Stimulated activated CD8-positive, alpha-beta memory T cell treated with anti-CD3 and anti-CD28 coated beads, Interleukin-12 subunit alpha, Interleukin-12 subunit beta, amount 100 ng/mL, for 24 hours (primary cell): ENCODE measurements at regions not wholly inside any gene's neighbourhood (a gene's known extent, or its start where the extent isn't known, plus 50 kb on each side); places are given as distances from the start of the nearest gene placed in this dataset.
"Not testable (repeated sequence)": the region's sequence is repeated elsewhere in the genome, so short reads cannot be mapped to it uniquely, and the experiment has no call there.

Source experiments
- DNase-seq: peaks from one replicate; pipeline ENCODE4 v3.0.0-alpha.2; 2020; ENCODE audit errors: extremely low read depth

DNA sequence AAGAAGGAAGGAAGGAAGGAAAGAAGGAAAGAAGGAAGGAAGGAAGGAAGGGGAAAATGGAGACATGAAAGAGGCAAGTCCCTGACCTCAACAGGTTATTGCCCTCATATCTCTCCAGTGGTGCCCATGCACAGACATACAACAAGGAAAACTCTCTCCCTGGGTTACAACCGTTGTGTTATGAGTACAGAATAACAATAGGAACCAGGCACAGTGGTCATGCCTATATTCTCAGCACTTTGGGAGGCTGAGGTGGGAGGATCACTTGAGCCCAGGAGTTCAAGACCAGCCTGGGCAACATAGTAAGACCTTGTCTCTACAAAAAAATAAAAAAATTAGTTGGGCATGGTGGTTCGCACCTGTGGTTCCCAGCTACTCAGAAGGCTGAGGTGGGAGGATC is 139.4 kb upstream of the HMGA2 start:
- no peak for DNase-seq

DNA sequence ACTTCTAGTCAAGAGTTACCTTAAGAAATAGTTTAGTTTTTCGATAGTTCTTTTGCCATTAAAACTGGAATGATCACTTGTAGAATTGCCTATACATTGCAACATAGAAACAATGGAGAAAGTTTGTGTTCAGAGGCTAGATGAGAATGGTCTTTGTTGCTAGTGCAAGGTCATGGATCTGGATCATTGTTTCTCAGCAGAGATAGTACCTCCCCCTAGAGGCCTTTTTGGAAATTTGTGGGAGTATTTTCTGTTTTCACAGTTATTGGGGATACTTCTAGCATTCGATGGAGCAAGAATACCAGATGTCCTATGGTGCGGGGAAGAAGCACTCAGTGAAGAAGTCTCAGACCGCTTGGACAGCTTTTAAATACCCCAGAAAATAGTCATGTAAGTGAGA is 138.8 kb upstream of the HMGA2 start:
- DNase-seq: no peak

DNA sequence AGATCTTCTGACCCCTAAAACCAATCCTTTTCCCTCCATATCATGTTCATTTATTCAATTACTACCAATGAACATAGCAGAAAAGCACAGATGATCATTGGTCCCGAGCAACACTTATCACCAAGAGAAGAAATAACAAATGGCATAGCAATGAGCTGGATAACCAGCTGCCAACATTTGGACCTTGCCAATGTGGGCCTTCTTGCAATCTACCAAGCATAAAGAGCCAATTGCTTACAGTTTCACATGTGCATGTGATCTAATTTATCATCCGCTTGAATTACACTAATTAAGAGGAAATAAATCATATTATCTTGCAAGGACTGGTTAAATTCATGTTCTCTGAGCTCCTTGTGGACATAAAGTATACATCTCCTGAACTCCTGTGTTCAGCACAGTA is 134.8 kb upstream of the HMGA2 start:
- DNase-seq: no peak

DNA sequence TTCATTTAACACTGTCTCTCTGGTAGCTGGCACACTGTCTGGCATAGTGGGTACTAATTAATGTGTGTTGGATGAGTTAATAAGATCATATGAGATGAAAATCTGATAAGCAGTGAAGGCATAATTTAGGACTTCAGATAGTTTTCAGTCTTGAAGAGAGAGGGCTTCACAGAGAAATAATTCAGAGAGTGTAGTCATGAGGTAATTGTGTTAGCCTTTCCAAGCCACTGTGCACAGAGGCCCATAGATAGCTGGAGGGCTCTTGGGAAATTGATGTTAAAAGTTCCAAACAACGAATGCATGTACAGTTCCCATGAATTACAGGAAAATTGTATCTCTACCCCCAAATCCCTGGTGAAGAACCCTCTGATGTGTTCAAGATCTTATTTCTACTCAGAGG is 133.8 kb upstream of the HMGA2 start:
- no peak for DNase-seq

DNA sequence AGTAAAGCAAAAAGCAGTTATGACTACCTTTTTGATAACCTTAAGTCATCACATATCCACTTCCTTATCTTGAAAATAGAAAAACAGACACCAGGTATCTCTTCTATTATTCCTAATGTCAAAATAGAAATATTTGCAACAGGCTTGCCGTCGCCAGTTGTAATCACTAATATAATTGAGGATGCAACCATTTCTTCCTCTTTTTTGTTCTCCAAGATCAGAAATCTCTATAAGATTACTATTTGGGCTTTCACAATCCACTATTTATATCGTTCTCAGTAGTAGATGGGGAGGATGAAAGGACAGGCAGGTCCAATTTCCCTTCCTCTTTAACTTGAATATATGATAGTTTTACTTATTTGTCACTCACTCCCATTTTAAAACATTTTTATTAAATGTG is 130.2 kb upstream of the HMGA2 start:
- DNase-seq: no peak

DNA sequence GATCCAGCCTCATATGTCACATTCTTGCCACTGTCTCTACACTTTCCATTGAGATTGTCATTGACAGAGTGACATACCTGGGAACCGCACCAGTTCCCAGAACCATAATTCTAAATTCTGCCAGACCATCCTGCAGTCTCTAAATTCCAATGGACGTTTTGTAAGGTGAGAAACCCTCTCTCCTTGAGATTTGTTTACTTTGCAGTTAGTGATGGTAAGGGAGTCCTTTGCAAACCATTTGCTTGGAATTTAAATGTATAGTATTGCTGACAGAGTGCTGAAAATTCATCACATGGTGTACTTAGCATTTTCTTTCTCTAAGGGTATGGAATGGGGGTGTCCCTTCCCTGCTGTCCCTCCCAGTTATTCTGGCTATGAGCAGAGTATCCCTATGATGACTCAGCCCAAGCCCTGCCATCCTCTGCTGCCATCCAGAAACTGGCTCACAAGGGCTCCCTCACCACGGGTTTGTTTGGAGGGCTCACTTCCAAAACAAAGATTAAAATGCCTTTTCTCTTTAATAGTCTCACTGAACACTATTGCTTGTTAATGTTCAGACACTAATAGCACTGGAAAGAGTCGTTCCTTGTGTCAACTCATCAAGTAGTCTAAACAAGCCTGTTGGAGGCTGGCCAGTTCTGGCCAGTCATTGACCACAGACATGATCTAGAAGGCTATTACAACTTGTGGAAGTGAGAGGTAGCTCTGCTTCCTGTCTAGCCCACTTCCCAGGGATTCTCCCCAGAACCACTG is 129.0 kb upstream of the HMGA2 start:
- no peak for DNase-seq

DNA sequence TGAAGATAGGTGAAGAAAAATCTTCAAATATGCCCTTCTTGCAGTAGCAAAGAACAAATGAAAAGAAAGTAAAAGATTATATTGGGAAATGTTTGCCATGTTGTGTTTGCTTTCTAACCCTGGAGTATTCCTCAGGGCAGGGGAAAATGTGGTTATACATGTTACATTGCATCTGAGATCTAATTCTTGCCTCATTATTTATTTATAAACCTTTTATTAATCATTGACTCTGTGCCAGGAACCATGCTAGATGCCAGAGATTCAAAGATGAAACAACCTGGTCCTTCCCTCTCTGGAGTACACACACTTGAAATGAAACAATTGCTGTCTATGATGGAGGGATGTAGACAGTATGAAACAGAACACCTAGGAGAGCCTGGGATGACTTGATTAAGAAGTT is 128.1 kb upstream of the HMGA2 start:
- no peak for DNase-seq

DNA sequence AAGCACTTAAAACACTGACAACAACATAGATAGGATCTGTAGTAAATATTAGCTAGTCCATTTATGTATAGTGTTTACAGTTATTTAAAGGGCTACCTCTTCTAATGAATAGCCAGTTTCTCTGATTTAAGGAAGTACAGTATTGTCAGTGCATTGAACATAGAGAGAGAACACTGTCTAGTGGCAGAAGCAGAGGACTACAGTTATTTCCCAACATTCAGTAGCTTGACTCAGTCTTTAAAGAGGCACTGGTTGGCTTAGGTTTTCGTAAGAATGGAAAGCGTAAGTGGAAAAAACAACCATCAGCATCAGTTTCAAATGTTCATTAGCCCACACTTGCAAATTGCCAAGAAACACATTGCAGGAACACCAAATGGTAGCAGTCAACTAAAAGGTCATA is 125.0 kb upstream of the HMGA2 start:
- no peak for DNase-seq

DNA sequence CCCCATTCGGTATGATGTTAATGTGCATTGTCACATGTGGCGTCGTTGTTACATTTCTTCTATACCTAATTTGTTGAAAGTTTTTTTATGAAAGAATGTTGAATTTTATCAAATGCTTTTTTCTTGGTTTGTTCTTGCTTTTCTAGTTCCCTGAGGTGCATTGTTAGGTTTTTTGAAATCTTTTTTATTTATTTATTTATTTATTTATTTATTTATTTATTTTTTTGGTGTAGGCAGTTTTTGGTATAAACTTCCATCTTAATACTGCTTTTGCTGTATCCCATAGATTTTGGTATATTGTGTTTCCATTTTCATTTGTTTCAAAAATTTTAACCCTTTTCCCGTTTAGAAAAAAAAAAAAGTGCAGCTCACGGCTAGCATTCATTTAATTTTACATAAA is 121.1 kb upstream of the HMGA2 start:
- DNase-seq: no peak

DNA sequence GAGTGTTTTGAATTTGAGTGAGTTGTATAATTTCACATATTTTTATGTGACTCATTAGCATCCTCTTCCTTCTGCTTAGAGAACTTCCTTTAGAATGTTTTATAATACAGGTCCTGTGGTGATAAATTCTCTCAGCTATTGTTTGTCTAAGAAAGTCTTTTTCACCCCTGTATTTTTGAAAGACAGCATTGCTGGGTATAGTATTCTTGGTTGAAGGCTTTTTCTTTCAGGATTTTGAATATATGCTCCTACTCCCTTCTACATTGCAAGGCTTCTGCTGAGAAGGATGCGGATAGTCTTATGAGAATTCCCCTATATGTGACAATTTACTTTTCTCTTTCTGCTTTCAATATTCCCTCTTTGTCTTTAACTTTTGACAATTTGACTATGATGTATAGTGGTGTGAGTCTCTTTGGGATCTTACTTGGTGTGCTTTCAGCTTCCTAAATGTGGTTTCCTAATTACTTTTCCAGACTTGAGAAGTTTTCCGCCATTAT is 118.9 kb upstream of the HMGA2 start:
- no peak for DNase-seq

DNA sequence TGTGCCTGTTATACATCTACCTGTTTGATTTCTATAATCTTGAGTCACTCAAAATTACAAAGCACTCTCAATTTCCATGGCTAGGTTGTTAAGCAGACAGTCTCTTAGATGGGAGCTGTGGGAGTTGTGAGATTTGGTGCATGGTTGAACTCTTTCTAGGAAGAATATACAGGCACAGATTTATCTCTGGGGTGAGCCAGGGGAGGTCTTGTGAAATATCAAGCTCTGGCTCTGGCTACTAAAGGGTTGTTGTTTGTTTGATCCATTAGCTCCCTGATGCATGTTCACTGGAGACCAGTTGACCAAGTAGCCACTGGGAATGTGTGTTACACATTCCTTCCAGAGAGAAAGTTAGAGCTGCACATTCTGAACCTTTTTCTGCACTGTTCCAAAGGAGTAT is 117.2 kb upstream of the HMGA2 start:
- no peak for DNase-seq

DNA sequence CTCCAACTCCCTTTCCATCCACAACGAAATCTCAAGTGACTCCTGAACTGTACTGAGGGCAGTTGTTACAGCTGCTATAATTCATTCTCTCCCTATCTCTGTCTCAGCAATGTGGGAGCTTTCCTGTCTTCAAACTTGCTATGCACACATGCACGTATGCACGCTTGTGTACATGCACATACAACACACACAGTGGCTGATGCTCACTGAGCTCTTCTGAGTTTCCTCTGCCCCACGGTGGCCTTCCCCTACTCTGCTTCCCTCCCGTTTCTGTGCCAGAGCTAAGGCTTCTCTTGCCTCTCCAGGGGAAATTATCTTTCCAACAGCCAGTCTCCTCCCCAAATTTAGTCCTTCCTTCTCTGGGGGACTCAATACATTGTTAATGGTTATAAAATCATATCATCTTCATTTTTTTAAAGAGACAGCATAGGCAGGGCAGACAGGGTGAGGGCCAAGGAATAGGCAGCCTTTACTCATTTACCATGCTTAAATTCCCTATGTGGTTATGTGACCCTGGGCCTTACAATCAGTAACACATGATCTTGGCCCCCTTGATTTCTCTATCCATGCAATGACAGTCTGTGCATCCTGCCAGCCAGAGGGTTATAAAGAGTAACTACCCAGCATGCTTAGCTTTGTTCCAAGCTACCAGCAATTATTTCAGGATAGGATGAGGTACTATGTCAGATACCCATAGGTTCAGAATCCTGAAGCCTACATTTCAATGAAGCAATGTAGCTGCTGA is 111.9 kb upstream of the HMGA2 start:
- DNase-seq: no peak

DNA sequence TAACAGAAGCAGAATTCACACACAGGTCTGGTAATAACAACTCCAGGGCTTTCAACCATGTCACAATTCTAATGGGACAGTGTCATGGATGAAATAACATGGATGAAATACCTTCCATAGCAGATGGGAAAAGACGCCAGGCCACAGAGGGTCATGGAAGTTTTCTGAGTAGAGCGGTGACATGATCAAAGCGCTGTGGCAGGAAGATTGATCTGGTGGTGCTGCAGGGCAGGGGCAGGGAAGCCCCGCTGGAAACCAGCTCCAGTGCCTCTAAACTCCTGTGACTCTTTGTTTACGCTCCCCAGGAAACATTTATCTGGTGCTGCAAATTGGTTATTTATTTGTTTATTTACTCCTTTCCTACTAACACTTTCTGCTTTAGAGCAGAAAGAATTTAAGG is 108.3 kb upstream of the HMGA2 start:
- DNase-seq: no peak

DNA sequence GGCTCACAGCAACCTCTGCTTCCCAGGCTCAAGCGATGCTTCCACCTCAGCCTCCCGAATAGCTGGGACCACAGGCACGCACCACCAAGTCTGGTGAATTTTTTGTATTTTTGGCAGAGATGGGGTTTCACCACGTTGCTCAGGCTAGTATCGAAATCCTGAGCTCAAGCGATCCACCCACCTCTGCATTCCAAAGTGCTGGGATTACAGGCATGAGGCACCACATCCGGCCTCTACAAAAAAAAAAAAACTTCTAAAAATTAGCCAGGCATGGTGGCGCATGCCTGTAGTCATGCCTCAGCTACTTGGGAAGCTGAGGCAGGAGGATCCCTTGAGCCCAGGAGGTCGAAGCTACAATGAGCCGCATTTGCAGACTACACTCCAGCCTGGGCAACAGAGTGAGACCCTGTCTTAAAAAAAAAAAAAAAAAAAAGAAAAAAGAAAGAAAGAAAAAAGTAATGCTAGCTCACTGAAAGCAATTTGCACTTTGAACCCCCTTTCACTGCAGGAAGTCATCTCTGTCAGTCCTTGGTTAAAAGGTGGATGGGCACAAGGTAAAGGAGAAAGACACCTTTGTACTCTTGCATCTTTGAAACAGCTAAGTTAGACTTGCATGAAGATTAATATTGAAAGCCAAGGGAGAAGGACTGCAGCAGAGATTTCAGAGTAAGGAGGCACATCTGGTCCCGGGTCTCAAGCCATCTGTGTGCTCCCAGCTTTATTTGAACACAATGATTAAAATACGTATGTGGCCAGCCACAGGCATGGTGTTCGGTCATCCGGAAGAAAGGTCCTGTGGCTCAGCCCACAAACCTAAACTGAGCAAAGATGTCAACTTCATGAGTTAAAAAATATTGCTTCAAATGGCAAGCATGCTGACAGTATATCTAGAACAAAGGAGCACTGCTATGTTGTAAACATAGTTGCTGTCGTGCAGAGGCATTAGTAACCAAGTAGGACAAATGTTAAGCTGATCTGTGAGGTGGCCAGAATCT is 103.8 kb upstream of the HMGA2 start:
- no peak for DNase-seq

DNA sequence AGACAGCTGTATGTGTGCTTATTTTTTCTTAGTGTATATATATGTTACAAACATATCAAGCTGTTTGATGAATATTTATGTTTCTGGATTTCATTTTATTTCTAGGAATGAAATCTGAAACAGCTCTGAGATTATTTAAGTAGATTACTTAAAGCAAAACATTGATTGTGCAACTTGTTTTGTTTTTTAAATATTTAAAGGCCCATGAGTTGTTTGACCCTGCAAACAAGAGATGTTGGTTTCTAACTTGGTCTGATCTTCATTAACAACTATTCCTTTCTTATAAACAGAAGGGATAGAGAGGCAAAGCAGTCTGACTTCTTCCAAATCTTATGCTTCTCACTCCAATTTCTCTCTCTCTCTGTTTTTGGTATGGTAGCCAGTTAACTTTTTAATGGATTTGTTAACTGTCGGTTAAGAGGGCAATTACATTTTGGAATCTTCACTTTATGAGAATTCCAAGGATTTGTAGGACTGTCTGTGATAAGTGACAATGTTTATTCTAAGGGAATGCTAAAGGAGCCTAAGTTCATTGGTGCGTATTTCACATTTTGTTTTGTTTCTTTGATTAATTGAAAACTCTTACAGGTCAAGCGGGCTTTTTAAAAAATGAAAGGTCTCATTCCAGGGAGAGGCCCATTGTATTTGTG is 102.6 kb upstream of the HMGA2 start:
- no peak for DNase-seq

DNA sequence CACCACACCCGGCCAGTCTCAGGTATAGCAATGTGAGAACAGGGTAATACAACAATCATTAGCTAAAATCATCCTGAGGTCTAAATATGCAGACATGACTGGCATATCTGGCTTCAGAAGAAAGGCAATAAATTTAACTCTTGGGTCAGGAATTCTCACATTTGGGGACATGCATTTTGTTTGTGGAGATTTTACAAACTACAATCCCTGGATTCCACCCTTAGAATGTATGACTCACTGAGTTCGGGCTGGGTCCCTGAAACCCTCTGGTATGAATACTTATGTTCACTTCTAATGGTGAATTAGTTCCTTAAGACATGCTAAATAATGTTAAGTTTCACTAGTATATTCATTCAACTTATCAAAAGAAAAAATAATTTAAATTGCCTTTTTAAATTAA is 98.9 kb upstream of the HMGA2 start:
- no peak for DNase-seq

DNA sequence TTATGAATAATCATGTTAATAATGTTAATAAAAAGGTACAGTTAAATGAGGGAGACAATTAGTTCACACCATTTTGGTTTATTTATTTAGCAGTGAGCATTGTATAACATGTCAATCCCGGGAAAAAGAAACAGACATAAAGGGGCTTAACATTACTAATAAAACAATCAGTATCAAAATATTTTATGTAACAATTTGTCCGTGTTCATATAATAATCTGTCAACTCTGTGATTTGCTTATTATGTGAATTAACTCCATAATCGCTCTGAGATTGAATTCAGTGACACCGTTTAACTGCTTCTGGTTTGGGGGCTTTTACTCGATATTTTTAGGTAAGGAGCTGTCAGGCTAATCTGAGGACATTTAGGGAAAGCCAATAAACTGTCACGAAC is 95.8 kb upstream of the HMGA2 start:
- DNase-seq: no peak

DNA sequence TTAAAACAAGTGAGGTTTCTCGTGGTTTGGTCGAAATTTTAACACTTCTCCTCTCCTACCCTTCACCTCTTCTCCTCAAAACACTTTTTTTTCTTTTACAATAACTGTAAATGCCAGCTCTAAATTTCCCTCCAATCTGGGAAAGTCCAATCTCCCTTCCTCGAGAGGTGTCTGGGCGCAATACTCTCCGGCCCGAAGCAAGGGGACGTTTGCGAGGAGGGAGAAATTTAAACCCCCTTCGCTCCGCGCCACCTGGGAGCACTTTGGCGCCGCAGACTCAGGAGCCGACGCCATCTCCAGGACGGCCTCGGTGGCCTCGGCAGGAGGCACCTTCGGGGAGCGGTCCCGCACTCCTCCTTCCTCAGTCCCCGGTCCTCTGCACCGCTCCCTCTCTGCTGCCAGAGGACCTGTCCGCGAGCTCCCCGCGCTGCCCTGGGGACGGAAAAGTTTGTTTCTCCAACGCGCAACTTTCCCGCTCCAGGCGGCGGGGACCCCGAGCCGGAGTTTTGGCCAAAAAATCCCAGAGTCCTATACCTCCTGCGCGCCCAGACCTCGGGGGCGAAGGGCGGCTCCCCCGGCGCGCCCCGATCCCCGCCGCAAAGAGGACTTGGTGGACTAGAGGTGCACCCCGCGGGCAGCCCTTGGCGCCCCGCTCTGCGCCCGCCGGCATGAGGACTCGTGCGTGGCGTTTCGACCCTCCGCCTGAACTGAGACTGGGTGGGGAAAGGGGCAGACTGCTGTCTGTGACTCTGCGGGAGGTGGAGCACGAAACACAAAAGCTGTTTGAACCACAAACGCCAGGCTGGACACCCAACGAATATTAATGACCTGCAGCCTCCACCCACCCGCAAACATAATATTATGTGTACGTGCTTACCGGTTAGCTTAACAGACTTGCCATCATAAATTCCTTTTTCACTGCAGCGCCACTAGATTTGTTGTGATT is 95.2 kb upstream of the HMGA2 start:
- DNase-seq: no peak

DNA sequence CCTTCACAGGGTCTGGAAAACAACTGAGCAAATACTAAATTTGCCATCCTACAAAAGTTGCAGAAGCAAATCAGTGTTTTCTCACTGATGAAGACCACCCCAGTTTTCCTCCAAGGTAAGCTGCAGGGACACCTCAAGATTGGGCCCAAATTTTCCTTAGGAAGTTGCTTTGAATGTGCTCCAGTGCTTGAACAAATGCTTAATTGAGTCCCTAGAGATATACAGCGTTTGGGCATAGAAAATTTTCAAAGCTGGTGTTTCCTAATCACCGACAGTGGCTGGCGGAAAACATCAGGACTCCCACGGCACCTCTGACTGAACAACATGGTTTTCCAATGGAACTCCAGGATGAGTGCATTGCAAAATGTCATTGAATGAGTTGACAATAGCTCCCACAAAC is 92.5 kb upstream of the HMGA2 start:
- DNase-seq: no peak

DNA sequence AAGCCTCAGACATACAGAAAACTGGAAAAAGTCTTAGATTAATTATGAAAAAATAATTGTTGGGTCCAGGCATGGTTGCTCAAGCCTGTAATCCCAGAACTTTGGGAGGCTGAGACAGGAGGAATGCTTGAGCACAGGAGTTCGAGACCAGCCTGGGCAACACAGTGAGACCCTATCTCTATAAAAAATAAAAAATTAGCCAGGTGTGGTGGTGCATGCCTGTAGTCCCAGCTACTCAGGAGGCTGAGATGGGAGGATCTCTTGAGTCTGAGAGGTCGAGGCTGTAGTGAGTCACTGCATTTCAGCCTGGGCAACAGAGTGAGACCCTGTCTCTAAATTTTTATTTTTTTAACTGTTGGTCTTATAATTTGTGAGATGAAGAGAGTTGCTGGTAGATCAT is 90.6 kb upstream of the HMGA2 start:
- not testable (repeated sequence) for DNase-seq

DNA sequence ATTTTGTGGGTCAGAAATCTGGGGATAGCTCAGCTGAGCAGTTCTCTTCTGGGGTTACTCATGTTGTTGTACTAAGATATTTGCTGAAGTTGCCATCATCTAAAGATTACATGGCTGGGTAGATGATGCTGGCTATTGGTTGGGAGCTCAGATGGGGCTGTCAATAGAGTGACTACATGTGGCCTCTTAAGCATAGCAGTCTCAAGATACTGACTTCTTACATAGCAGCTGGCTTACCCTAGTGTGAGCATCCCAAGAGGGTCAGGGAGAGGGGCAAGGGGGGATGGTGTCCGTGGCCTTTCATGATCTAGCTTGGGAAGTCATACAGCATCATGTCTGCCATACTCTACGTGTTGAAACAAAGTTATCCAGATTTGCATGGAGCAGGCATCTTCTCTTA is 90.1 kb upstream of the HMGA2 start:
- no peak for DNase-seq
